ENCODE measurements at regions not wholly inside any gene's neighbourhood (a gene's known extent, or its start where the extent isn't known, plus 50 kb on each side); places are given as distances from the start of the nearest gene placed in this dataset.

DNA sequence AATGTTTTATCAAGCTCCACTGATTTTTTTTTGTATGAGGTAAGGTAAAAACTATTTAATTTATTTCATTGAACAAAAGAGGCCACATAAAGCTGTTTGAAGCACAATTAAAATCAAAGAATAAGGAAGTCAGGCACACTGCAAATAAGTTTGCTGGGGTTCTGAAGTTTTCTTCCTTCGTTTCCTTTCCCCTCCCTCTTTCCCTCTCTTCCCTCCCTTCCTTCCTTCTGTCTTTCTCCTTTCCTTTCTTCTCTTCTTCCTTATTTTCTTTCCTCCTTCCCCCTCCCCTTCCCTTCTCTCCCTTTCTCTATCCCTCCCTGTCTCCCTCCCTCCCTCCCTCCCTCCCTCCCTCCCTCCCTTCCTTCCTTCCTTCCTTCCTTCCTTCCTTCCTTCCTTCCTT is 78.7 kb downstream of the ALX1 start:
- Histone ChIP-seq H3K4me2 (ENCODE audit: insufficient read depth, low read length) (no peak overlapping the region), H3K9me1 (replicated peaks; ENCODE audit: control insufficient read depth, extremely low read depth, insufficient read depth, low read length) (no peaks in the 10 kb centered on the region), H3K9me3 (replicated peaks; ENCODE audit: control insufficient read depth, insufficient read depth, low read length) (no peaks in the 10 kb centered on the region), H2AFZ (ENCODE audit: low read depth, low read length) (peak overlapping the region; percentile 38), H3K4me1 (ENCODE audit: control insufficient read depth, extremely low read depth, insufficient read depth, low read length) (peaks cover 25% of the 10 kb centered on the region), H4K20me1 (replicated peaks; ENCODE audit: control insufficient read depth, extremely low read depth, insufficient read depth, low read length) (no peaks in the 10 kb centered on the region), H3K27ac (ENCODE audit: insufficient read depth, low read depth, low read length) (no peak overlapping the region), H3K79me2 (ENCODE audit: control insufficient read depth, insufficient read depth, low read length) (no peaks in the 10 kb centered on the region), H3K36me3 (ENCODE audit: control insufficient read depth in 2 of 2, extremely low read depth in 1 of 2, insufficient read depth in 2 of 2, low read length in 2 of 2) (no peaks in the 10 kb centered on the region), H3K4me3 (replicated peaks in 1 of 3; ENCODE audit: insufficient read depth in 1 of 3, low read depth in 1 of 3, low read length in 3 of 3) (no peak overlapping the region), H3K27me3 (ENCODE audit: control insufficient read depth in 2 of 2, insufficient read depth in 2 of 2, low read length in 2 of 2) (no peaks in the 10 kb centered on the region), H3K9ac (replicated peaks; ENCODE audit: extremely low read depth, insufficient read depth, low read length) (no peak overlapping the region)
- intact Hi-C loops (cut with micrococcal nuclease) (no loop called here), dilution Hi-C loops (cut with MboI; ENCODE audit: extremely low pct_ligation_motif_present, low sequenced_read_pairs) (no loop called here)
- ChIA-PET POLR2A (no interaction called here), CTCF (no interaction called here)
- FAIRE-seq: no peak
- TF ChIP-seq, protein P1, sequence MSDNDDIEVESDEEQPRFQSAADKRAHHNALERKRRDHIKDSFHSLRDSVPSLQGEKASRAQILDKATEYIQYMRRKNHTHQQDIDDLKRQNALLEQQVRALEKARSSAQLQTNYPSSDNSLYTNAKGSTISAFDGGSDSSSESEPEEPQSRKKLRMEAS (IDR thresholded peaks at IDR 0.05; ENCODE audit: insufficient read depth, insufficient read length): no peak
- TF ChIP-seq EZH2 (IDR thresholded peaks at IDR 0.05; ENCODE audit: borderline replicate concordance, low read depth, low read length, severe bottlenecking) (no peak), JUN (IDR thresholded peaks at IDR 0.05; ENCODE audit: borderline replicate concordance, insufficient read depth, insufficient read length, low read depth) (no peak), POLR2A (IDR thresholded peaks at IDR 0.05; ENCODE audit: low read depth, low read length) (no peak), MYC (IDR thresholded peaks at IDR 0.05; ENCODE audit: low read depth, low read length) (no peak), POLR2AphosphoS5 (IDR thresholded peaks at IDR 0.05; ENCODE audit: insufficient read depth, low read depth, low read length) (no peak), GATA2 (IDR thresholded peaks at IDR 0.05; ENCODE audit: insufficient read depth, insufficient read length, low read depth, low read length) (no peak), FOS (IDR thresholded peaks at IDR 0.05; ENCODE audit: borderline replicate concordance, insufficient read depth, low read length) (no peak)
- TF ChIP-seq, protein P2, sequence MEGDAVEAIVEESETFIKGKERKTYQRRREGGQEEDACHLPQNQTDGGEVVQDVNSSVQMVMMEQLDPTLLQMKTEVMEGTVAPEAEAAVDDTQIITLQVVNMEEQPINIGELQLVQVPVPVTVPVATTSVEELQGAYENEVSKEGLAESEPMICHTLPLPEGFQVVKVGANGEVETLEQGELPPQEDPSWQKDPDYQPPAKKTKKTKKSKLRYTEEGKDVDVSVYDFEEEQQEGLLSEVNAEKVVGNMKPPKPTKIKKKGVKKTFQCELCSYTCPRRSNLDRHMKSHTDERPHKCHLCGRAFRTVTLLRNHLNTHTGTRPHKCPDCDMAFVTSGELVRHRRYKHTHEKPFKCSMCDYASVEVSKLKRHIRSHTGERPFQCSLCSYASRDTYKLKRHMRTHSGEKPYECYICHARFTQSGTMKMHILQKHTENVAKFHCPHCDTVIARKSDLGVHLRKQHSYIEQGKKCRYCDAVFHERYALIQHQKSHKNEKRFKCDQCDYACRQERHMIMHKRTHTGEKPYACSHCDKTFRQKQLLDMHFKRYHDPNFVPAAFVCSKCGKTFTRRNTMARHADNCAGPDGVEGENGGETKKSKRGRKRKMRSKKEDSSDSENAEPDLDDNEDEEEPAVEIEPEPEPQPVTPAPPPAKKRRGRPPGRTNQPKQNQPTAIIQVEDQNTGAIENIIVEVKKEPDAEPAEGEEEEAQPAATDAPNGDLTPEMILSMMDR (IDR thresholded peaks at IDR 0.05; ENCODE audit: extremely low read depth in 1 of 2, insufficient read depth in 1 of 2, low read depth in 1 of 2, low read length in 2 of 2): no peak
- no TSS peak for BruUV-seq (replicated peaks)
- DNase-seq (ENCODE audit: low read depth, low spot score): no peak
